Panc1 (cell line): ENCODE measurements at regions not wholly inside any gene's neighbourhood (a gene's known extent, or its start where the extent isn't known, plus 50 kb on each side); places are given as distances from the start of the nearest gene placed in this dataset.

ENCODE experiments used
- ATAC-seq: fragments of 200-7000 bp; cut with Tn5 transposase; 2 replicates; pipeline ENCODE4 v1.9.1; 2020; ENCODE audit warnings: mild to moderate bottlenecking, moderate library complexity
- BruUV-seq: library from RNA; stranded (reverse); fragments of 400-500 nt; replicated peaks from 2 replicates; lab custom pipeline; 2021; lab: Mats Ljungman, UMichigan
- CTCF ChIA-PET: fragments of 300-600 bp; sonication (Branson Sonifier 250); formaldehyde crosslinking; loops from one replicate; lab custom pipeline; 2022; ENCODE audit warnings: antibody characterized with exemption; lab: Charles Lee
- POLR2A ChIA-PET: fragments of 300-600 bp; sonication (Branson Sonifier 250); formaldehyde crosslinking; loops from one replicate; lab custom pipeline; 2022; ENCODE audit warnings: antibody characterized with exemption; lab: Charles Lee
- DNase-seq: peaks from one replicate; pipeline ENCODE4 v3.0.0-alpha.2; 2010; ENCODE audit warnings: low read depth, low spot score
- H3K27ac ChIP-seq: 2 replicates; pipeline ENCODE4 v1.5.1; 2011; ENCODE audit warnings: mild to moderate bottlenecking, low read length, inconsistent platforms
- H3K27me3 ChIP-seq: fragments of 200-500 bp; sonication (Bioruptor generic); 2 replicates; pipeline ENCODE4 v1.6.0; 2014; ENCODE audit warnings: low read length, inconsistent platforms; ENCODE audit not compliant: control insufficient read depth, insufficient read depth
- H3K36me3 ChIP-seq: fragments of 200-500 bp; sonication (Bioruptor generic); 2 replicates; pipeline ENCODE4 v1.5.1; 2014; ENCODE audit warnings: inconsistent platforms, mild to moderate bottlenecking, low read length, moderate library complexity; ENCODE audit not compliant: control insufficient read depth, insufficient read depth
- H3K4me1 ChIP-seq: 2 replicates; pipeline ENCODE4 v1.5.1; 2011; ENCODE audit warnings: inconsistent platforms, mild to moderate bottlenecking, low read length, moderate library complexity; ENCODE audit not compliant: control insufficient read depth, insufficient read depth
- H3K4me3 ChIP-seq, 2 experiments: 2 replicates each; pipeline ENCODE4 v1.5.1; 2011 to 2012; ENCODE audit warnings: low read depth in 2 of 2, low read length in 2 of 2, mild to moderate bottlenecking in 2 of 2, inconsistent platforms in 1 of 2, moderate library complexity in 1 of 2
- H3K9me3 ChIP-seq: fragments of 200-500 bp; sonication (Bioruptor generic); 2 replicates; pipeline ENCODE4 v1.5.1; 2014; ENCODE audit warnings: low read depth, mild to moderate bottlenecking, inconsistent platforms, low read length, moderate library complexity; ENCODE audit not compliant: control insufficient read depth, insufficient read depth
- CTCF ChIP-seq: fragments of 450-650 bp; IDR thresholded peaks from 2 replicates; pipeline ENCODE4 v1.5.1; 2017; ENCODE audit warnings: mild to moderate bottlenecking
- POLR2AphosphoS5 ChIP-seq: IDR thresholded peaks from 2 replicates; pipeline ENCODE4 v1.6.1; 2012; ENCODE audit warnings: mild to moderate bottlenecking, low read depth, low read length, moderate library complexity
- REST ChIP-seq, 2 experiments: IDR thresholded peaks; 2 replicates each; pipeline ENCODE4 v1.6.1; 2011 to 2012; ENCODE audit warnings: low read depth in 2 of 2, control low read depth in 1 of 2, low read length in 1 of 2, mild to moderate bottlenecking in 1 of 2, moderate library complexity in 1 of 2; ENCODE audit not compliant: insufficient read depth in 1 of 2
- SIN3A ChIP-seq: IDR thresholded peaks from 2 replicates; pipeline ENCODE4 v1.6.1; 2012; ENCODE audit warnings: low read depth, mild to moderate bottlenecking, low read length, moderate library complexity, borderline replicate concordance; ENCODE audit not compliant: insufficient read depth
- TCF7L2 ChIP-seq: IDR thresholded peaks from 2 replicates; pipeline ENCODE4 v1.6.1; 2011; ENCODE audit warnings: mild to moderate bottlenecking, low read depth, low read length, inconsistent platforms
- in situ Hi-C: cut with HindIII; loops from 2 replicates; pipeline ENCODE4 v1.10.0; 2016; ENCODE audit warnings: low sequenced_read_pairs, low pct_unique_long_range_greater_than_20kb
- intact Hi-C: fragments of 100-400 bp; cut with micrococcal nuclease; formaldehyde crosslinking; loops from one replicate; pipeline ENCODE4 v1.10.0; 2022; ENCODE audit not compliant: unreplicated experiment

DNA sequence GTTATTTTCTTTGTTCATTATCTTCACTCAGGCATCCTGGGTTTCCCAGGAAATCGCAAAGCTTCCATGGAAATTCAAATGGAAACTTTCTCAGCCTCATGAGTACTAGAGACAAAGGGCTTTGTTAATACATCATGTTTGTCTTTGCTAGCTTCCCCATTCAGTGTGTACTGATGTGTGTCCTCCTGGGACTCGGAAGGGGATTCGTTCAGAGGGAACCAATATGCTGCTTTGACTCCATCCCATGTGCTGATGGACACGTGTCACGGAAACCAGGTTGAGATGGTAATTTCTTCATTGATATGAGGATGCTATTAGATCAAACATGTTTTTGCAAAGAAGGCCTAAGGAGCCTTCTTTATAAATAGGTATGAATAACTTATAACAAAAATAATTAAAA is 87.0 kb upstream of the KCNAB1 start:
- ChIA-PET CTCF (no interaction called here), POLR2A (interaction anchor here (0.6 kb wide), 1 partner anchor 51 kb away, joined by 4 read pairs; no protein-coding TSS in a partner anchor)
- no TSS peak for BruUV-seq
- H3K27ac ChIP-seq, result no peak overlapping the region
- TF ChIP-seq TCF7L2, result no peak
- no peak for TF ChIP-seq CTCF
- TF ChIP-seq POLR2AphosphoS5, result no peak
- no peak for TF ChIP-seq REST (IDR thresholded peaks at IDR 0.05; ENCODE audit: insufficient read depth in 1 of 2, low read depth in 2 of 2, low read length in 1 of 2)
- no peak for TF ChIP-seq SIN3A
- H3K27me3 ChIP-seq, result peaks cover 3% of the 10 kb centered on the region
- DNase-seq (no peak), ATAC-seq (no peak)
- no peaks in the 10 kb centered on the region for H3K36me3 ChIP-seq
- intact Hi-C loops (no loop called here), in situ Hi-C loops (no loop called here)
- H3K9me3 ChIP-seq, result no peaks in the 10 kb centered on the region
- H3K4me3 ChIP-seq, result no peak overlapping the region
- H3K4me1 ChIP-seq, result no peaks in the 10 kb centered on the region

DNA sequence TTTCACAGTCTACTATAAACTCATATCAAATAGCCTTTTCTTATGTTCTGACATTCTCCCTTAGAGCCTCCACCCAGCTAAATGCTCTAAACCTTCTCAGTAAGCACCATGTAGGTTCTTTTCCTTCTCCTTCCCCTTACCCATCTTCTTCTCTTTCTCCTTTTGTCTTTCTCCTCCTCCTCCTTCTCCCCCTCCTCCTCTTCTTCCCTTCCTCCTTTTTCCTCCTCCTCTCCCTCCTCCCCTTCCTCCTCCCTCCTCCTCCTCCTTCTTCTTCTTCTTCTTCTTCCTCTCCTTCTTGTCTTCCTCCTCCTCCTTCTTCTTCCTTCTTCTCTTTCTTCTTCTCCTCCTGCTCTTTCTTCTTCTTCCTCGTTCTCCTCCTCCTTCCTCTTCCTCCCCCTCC is 85.2 kb upstream of the KCNAB1 start:
- Histone ChIP-seq H3K9me3 (no peaks in the 10 kb centered on the region), H3K36me3 (no peaks in the 10 kb centered on the region), H3K27ac (no peak overlapping the region), H3K27me3 (peaks cover 6% of the 10 kb centered on the region), H3K4me3 (no peak overlapping the region), H3K4me1 (no peaks in the 10 kb centered on the region)
- in situ Hi-C loops, result no loop called here
- ATAC-seq, result no peak
- no TSS peak for BruUV-seq
- ChIA-PET POLR2A (no interaction called here), CTCF (no interaction called here)
- intact Hi-C loops, result no loop called here
- TF ChIP-seq REST (IDR thresholded peaks at IDR 0.05; ENCODE audit: insufficient read depth in 1 of 2, low read depth in 2 of 2, low read length in 1 of 2), result no peak
- no peak for TF ChIP-seq CTCF
- TF ChIP-seq POLR2AphosphoS5, result no peak
- no peak for TF ChIP-seq SIN3A
- TF ChIP-seq TCF7L2, result no peak
- DNase-seq, result no peak
